GM19397 (cell line): ENCODE measurements at regions not wholly inside any gene's neighbourhood (a gene's known extent, or its start where the extent isn't known, plus 50 kb on each side); places are given as distances from the start of the nearest gene placed in this dataset.

Experiments
- ATAC-seq: cut with Tn5 transposase; IDR thresholded peaks from one replicate; pipeline ENCODE4 v1.9.1; 2021; ENCODE audit warnings: mild to moderate bottlenecking, moderate library complexity; ENCODE audit not compliant: unreplicated experiment

DNA sequence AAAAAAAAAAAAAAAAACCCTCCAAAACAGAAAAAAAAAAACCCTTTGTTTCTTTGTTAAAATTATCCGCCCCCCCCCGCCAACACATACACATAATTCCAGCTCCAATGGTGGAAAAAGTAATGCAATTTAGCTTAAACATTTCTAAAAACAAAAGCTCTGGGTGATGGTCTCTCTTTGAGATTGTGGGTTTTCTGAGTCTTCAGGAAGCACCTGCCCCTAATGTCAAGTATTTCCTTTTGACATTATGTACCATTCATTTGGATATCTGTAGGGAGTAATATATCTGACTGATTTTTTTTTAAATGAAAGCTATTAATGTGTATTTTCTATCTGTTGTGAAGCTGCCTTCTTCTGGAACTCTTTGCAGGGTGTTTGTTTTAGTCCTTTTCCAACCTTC lies 389.7 kb downstream of the TAF11L14 start:
- ATAC-seq, result no peak

DNA sequence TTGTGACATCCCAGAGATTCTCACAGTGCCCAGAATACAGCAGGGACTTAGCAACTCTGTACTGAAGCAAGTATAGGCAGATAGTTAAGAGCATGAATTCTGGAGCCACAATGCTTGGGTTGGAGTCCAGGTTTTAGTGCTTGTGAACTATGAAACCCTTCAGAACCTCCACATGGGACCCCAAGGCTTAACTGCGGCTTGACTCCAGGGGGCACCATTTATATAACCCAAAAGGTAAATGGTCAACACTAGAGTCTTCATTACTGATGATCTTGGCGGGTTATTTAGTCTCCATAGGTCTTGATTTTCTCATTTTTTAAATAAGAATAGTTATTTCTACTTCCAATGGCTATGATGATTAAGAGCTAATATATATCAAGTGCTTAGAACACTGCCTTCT lies 390.3 kb downstream of the TAF11L14 start:
- no peak for ATAC-seq

DNA sequence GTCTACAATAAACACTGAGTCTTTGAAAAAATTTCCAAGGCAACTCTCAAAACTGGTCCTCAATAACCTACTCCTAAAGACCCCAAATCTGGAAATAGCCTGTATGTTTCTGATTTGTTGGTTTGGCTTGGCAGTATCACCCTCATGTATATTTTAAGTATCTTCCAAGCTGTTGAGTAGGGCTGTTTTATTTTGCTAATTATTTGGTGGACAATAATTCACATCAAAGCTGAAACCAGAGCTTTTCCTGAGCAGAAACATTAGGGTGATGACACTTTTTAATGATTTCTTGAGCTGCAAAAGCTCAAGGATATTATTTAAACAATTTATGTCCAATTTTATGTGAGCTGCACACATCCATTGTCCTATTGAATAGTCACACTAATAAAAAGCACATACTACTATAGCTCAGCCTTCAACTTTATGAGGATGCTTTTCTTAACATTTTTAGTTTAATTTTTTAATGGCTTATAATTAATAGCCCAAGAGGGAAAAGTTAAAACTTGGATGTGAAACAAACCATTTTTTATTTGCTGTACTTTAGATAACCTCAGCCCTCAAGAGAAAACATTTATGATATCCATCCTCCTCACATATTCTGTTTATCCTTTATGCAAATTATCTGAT lies 393.1 kb downstream of the TAF11L14 start:
- no peak for ATAC-seq

DNA sequence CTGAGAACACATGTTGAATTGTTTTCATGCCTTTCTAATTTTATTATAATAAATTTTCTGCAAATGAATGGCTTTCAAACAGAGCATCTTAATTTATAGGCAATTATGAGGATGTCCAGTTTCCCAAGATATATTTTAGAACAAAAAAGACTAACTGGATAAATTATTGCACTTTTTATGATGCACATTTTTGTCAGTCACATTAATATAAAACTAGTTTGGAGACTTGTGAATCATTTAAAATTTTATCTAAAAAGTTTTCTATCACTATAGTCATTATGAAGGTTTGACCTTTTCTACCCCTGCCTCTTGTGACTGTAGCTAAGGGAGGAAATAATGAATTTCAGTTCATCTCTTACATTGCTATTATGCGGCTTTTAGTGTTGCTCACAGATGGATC lies 393.8 kb downstream of the TAF11L14 start:
- no peak for ATAC-seq

DNA sequence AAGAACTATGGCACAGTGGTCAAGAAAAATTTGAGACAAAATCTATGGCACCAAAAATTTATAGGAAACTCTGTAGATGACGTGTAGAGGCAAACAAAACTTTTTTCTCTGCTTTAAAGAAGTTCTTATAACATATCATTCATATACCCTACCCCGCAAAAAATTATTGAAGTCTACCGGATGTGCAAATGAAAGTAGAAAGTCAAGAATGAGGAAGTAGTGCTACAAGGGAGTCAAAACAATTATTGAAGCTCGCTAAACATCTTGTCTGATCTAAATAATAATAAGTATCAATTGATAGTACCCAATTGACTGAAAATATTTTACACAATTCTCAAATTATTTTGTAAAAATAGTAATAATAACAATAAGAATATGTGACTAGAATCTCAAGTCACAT lies 398.5 kb downstream of the TAF11L14 start:
- ATAC-seq, result no peak

DNA sequence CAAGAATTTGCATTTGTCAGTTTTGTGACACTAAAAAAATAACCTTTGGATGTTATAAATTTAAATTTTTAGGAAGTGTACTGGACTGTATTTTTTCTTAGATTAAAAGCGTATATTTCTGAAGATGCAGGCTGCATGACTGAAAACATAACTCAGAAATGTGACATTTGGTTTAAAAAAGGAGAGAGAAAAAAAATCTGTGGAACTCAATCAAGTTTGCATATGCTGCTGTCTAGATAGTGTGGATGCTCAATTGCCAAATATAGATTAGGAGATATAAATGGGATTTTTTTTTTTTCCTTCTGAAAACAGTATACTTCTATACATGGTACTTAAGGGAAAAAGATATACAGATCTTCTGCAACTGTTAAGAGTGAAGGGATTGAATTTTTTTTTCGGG lies 402.3 kb downstream of the TAF11L14 start:
- no peak for ATAC-seq

DNA sequence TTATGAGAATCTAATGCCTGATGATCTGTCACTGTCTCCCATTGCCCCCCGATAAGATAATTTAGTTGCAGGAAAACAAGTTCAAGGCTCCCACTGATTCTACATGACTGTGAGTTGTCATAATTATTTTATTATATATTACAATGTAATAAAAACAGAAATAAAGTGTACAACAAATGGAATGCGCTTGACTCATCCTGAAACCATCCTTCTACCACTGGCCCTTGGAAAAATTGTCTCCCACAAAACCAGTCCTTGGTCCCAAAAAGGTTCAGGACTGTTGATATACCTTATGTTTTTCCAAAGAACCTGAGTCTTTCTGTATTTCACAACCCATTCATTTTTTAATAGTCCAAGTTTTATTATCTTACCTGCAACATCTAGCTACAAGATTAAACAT lies 403.5 kb downstream of the TAF11L14 start:
- no peak for ATAC-seq

DNA sequence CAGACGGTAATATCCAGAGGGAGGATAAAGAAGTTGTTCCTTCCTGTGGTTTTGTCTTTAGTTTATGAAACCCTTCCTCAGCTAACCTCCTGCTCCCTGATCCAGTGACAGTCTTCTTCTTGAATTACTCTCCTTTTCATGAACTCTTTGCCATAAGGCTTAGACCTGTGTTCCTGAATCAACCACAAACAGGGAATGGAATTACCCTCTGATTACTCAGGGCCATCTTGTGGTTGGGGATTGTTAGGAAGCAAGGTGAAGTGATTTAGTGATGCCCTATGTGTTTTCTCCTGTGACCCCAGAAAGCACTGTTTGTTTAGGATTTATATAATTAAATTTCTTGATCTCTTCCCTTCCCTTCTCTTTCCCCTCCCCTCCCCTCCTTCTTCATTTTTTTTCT lies 409.1 kb downstream of the TAF11L14 start:
- no peak for ATAC-seq

DNA sequence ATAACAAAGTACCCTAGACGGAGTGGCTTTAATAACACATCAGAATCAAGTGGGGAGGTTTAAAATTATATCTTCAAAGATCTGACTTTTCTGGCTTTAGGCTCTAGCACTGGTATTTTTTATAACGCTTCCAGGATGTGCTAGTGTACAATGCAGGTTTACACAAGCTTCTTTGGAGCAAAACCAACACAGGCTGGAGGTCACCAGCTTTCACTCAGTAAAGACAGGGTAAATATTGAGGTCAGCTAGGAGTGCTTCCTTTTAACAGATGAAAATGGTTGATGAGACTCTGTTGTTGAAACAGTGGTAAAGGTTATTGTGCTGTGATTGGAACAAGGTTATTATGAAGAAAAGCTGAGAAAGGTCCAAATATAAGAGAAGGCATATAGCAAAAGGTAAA lies 414.2 kb downstream of the TAF11L14 start:
- no peak for ATAC-seq

DNA sequence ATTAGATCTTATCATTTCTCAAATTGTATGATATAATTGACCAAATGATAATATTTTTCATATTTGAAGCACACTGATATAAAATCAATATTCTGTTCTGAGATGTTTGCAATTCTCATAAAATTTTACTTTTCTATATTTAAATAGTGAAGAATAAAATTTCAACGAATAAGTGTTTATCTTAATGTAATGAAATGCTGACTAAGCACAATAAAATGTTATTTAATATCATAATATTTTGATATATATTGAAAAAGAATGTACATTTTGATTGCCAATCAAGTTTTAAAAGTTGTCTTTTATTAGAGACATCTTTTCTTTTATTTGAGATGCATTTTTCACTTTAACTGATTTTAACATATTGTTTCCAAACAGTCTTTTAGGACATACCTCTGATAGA lies 416.1 kb downstream of the TAF11L14 start:
- no peak for ATAC-seq

DNA sequence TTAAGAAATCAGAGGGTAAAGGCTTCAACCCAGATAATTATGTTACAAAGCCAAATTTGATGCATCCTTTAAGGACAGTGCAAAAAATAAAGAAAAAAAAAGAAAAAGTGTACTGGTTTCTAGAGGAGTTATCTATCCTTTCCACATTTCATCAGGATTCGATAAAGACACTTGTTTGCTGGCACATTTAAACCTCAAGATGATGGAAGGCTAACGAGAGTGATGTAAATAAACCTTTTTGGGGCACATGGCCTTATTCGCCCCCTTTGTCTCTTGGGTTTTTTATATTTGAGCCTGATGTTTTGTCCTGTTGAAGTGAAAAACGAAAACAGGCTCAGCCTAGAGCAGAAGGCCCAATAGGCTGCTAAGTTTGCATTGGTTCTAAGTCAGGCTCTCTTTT lies 416.5 kb downstream of the TAF11L14 start:
- ATAC-seq, result no peak

DNA sequence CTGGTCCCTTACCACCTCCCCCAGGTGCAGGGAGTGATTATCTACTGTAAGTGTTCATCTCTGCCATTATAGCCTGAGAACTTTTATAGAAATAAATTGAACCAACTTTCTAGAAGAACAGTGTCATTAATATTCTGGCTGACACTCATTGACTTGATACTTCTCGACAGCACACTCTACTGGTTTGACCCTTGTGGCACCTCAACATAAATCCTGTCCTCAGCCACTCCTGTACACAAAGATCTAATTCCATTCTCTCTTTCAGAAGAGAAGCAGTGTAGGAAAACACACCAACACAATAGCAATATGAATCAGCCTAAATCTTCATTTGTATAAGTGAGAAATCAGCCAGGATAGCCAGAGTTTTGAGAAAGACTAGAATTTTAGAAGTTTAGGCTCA lies 417.7 kb downstream of the TAF11L14 start:
- ATAC-seq, result no peak

DNA sequence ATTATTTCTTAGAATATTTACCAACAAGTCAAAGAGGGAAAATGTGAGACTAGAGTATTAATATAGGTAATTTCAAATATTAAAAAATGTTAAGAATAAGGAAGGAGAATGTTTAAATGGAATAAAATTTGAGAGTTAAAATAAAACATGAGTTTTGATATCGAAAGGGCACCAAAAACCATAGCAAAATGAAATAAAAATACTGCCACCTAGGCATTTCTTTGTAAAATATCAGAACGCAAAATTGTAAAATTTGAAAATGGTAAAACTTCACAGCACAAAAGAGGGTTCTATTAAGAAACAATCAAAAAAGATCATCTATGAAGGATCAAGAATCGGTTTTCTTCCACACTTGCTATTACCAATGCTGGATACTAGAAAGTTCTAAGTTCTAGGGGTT lies 418.3 kb downstream of the TAF11L14 start:
- no peak for ATAC-seq

DNA sequence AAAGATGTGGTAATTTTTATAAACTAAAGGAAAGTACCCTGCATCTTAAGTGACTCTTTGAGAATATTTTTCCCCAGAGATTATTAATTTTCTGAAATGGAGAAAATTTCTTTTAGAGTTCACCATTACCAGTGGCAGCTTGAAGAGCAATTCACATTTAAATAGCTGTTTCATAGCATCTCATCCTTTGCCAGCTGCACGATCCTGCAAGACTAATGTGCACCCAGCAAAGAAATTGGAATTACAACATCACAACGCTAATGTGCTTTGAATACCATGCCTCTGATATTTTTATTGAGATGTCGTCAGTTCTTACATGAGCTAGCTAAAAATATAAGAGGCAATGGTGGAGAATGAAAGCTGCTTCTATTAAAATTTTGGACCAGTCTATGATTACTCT lies 423.5 kb downstream of the TAF11L14 start:
- ATAC-seq, result no peak

DNA sequence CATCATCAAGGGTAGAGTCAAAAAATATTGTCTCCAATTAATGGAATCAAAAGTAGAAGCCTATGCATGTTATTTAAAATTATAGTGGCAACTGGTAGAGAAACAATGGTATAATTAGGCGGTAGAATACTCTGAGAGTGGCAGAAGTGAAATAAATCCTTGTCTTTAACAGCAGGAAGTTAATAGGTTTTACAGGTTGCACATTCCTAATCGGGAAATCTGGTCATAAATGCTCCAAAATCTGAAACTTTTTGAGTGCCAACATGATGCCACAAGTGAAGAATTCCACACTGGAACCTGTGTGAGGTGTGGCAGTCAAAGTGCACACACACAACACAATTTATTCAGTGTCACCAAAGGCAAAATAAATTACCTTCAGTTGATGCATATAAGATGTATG lies 433.4 kb downstream of the TAF11L14 start:
- no peak for ATAC-seq

DNA sequence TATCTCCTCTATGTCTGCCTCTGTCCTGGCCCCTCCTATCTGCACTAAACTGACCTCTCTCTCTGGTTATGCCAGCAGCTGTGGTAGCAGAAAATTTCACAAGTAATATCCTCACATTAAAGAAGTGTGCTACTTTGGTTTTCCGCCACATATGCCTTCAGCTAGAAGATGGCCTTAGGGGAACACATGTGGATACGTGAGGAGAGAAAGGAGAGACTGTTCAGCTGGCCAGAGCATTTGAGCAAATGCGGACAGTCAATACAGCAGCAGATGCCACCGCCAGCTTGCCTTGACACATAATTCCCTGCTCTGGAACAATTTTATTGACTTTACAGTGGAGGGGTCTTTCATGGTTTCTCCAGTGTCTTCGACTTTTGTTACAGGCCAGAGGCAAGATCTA lies 434.6 kb downstream of the TAF11L14 start:
- no peak for ATAC-seq

DNA sequence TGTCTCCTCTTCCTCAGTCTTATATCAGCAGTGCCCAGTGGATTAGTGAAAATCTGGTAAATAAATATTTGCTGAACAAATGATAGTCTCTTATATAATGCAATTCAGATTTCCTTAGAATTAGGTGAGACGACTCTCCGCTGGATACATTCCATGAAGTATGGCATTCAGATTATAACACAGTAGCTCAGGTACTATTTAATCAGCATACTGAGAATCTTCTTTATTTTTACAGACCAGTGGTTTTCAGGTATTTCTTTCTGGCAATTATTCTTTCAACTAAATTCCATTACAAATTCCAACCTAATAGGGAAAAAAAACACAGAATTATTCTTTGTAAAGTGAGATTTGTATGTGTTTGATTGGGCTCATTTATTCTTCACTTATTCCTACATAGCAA lies 435.5 kb downstream of the TAF11L14 start:
- no peak for ATAC-seq

DNA sequence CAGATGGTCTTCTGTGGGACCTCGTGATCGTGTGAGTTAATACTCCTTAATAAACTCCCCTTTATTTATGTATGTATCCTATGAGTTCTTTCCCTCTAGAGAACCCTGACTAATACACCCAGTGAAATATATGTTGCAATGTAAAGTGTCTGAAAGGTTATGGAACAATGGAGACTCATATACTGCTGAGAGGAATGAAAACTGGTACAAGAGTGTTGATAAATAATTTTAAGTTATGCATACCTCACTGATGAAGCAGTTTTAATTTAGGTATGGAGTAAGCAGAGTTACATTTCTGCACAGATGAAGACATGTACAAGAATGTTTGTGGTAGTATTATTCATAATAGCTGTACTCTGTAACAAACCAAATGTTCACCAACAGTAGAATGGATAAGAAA lies 438.3 kb downstream of the TAF11L14 start:
- no peak for ATAC-seq

DNA sequence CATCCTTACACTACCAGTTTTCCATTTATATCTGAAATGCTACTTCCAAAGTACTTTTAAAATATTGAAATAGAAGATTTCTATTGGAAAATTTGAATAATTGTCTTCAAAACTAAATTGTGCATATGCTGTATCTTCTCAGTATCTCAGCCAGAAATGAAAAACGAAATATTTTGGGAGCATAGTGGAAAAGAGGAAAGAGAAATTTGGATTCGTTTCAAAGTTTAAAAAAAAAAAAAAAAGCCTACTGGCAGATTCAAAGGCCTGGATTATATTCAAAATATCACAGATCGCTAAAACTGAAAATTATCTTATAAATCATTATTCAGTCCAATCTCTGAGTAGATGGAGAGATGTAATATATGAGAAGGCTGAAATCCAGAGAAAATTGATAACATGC lies 440.7 kb downstream of the TAF11L14 start:
- no peak for ATAC-seq

DNA sequence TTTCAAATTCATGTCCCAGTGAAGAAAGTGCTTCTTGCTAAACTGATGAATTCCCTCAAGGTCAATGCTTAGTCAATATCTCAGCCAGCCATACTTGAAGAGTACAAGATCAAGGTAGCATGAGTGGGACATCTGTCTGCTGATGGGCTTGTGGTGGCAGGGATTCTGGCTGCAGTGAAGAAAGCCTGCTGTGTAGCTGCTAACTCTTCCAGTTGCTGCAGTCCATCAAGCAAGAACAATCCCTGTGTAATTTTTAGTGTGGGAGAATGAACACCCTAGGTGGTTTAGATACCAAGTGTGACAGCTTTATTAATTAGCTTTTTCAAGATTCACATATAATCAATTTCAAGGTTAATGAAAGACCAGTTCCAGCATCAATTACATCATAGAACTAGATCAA lies 443.9 kb downstream of the TAF11L14 start:
- no peak for ATAC-seq

DNA sequence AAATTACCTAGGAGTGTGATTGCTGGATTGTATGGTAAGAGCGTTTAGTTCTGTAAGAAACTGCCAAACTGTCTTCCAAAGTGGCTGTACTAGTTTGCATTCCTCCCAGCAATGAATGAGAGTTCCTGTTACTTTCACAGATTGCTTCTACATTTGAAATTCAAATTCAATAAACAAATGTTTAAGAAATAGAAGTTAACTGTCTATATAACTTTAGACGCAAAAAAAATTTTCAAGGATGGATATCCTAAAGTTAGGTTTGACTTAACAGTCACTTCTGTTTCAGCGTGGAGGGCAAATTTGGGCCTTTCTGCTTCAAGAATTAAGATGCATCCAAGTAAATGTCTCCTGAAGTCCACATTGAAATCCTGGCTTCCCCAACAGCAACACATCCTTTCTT lies 445.6 kb downstream of the TAF11L14 start:
- ATAC-seq, result no peak

DNA sequence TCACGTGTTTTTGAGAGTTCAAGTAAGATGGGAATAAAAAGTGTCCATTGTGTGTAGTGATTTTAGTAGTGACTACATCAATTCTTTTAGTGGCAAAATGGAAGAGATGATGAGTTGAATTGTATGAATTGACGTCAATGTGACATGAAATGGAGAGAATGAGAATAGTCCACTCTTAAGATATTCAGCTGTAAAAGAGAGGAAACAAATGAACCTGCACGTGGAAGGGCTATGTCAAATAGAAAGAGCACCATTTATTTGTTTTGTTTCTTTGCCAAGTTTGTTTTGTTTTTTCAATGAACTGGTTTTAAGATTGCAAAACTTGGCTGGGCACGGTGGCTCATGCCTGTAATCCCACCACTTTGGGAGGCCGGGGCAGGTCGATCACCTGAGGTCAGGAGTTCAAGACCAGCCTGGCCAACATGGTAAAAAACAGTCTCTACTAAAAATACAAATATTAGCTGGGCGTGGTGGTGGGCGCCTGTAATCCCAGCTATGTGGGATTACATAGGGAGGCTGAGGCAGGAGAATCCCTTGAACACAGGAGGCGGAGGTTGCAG lies 453.8 kb downstream of the TAF11L14 start:
- ATAC-seq, result no peak

DNA sequence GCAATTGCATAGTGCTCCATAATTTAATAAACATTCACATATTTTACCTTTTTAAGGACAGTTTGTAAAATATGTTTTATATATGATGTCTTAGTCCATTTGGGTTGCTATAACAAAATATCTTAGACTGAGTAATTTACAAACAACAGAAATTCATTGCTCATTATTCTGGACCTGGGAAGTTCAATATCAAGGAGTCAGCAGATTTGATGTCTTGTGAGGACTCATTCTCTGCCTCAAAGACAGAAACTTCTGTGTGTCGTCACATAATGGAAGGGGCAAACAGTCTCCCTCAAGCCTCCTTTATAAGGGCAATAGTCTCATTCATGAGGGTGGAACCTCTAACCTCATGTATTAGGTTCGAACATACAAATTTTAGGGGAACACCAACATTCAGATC lies 455.9 kb downstream of the TAF11L14 start:
- ATAC-seq, result no peak
